Upper lobe of left lung (tissue), 6 donors: ENCODE measurements at regions not wholly inside any gene's neighbourhood (a gene's known extent, or its start where the extent isn't known, plus 50 kb on each side); places are given as distances from the start of the nearest gene placed in this dataset.
"Not testable (repeated sequence)": the region's sequence is repeated elsewhere in the genome, so short reads cannot be mapped to it uniquely, and the experiment has no call there.

ENCODE experiments used
- ATAC-seq, 2 donors: fragments of 200-7000 bp; cut with Tn5 transposase; one replicate each; pipeline ENCODE4 v1.9.1; 2022; ENCODE audit warnings: mild to moderate bottlenecking in 2 of 2, moderate library complexity in 2 of 2; ENCODE audit not compliant: low FRiP score in 2 of 2
- DNase-seq, 2 donors: peaks; one replicate each; pipeline ENCODE4 v3.0.0-alpha.2; 2019 to 2020
- H3K27ac ChIP-seq, 4 donors: fragments of 200-600 bp; sonication (generic); one replicate each; pipeline ENCODE4 v1.5.1; 2016 to 2019
- H3K27me3 ChIP-seq, 4 donors: fragments of 200-600 bp; sonication (generic); one replicate each; pipeline ENCODE4 v1.5.1; 2017 to 2019
- H3K36me3 ChIP-seq, 4 donors: fragments of 200-600 bp; sonication (generic); one replicate each; pipeline ENCODE4 v1.5.1; 2016 to 2019
- H3K4me1 ChIP-seq, 4 donors: fragments of 200-600 bp; sonication (generic); one replicate each; pipeline ENCODE4 v1.5.1; 2018 to 2019
- H3K4me3 ChIP-seq, 4 donors: fragments of 200-600 bp; sonication (generic); one replicate each; pipeline ENCODE4 v1.5.1; 2017 to 2019; ENCODE audit warnings: mild to moderate bottlenecking in 2 of 4, moderate library complexity in 1 of 4
- H3K9me3 ChIP-seq, 4 donors: fragments of 200-600 bp; sonication (generic); one replicate each; pipeline ENCODE4 v1.5.1; 2018 to 2019
- EP300 ChIP-seq, 4 donors: sonication (generic); formaldehyde crosslinking; IDR thresholded peaks; one replicate each; pipeline ENCODE4 v1.5.1; 2017; ENCODE audit warnings: antibody characterized with exemption in 4 of 4, control low read depth in 2 of 4
- POLR2A ChIP-seq, 4 donors: fragments of 450-650 bp; IDR thresholded peaks; one replicate each; pipeline ENCODE4 v1.5.1; 2016 to 2017; ENCODE audit warnings: antibody characterized with exemption in 4 of 4, mild to moderate bottlenecking in 2 of 4
- POLR2AphosphoS5 ChIP-seq, 2 donors: sonication (generic); formaldehyde crosslinking; IDR thresholded peaks; one replicate each; pipeline ENCODE4 v1.5.1; 2017; ENCODE audit warnings: antibody characterized with exemption in 2 of 2
- WGBS, 2 donors: methylation state at CpG; one replicate each; pipeline ENCODE4 v1.1.5; 2017 to 2018; 5-methylcytosine and 5-hydroxymethylcytosine counted together
- TF ChIP-seq, protein P1 (sequence below), 6 experiments: fragments of 450-650 bp in 4 of 6; fragments of 200-600 bp in 2 of 6; sonication (generic) in 2 of 6; IDR thresholded peaks; one replicate each; pipeline ENCODE4 v1.5.1; 2016 to 2019; ENCODE audit warnings: antibody characterized with exemption in 6 of 6
- donor health status: DM: no; HTN: no; CAD: no; lungs with moderate emphysema.
- donor health status: DM: no; HTN: yes; CAD: no; lungs with severe emphysema.

DNA sequence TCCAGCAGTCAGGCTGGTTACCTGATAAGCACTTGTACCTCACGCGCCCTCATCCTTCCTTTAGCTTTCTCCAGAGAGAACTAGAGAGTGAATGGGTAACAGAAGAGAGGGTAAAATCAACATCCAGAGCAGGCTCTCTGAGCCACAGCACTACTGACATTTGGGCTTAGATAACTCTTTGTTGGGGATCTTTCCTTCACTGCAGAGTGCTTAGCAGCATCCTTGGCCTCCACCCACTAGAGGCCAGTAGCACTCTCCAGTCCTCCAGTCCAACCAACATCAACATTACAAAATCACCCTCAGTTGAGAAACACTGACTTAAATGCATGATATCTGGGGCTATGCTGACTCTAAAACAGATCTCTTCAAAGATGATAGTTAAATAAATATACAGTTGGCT, 220.7 kb downstream of the TACR3 start:
- ATAC-seq (no peak), DNase-seq (no peak)
- H3K27ac ChIP-seq, result no peak overlapping the region
- H3K4me3 ChIP-seq, result no peak overlapping the region
- no peak for TF ChIP-seq POLR2A (IDR thresholded peaks at IDR 0.05)
- 95 to 98% methylated on average over 2 of the region's 2 CpGs for WGBS, 2 donors
- no peaks in the 10 kb centered on the region for H3K4me1 ChIP-seq
- H3K9me3 ChIP-seq, result no peaks in the 10 kb centered on the region
- H3K27me3 ChIP-seq, result no peaks in the 10 kb centered on the region
- no peaks in the 10 kb centered on the region for H3K36me3 ChIP-seq

DNA sequence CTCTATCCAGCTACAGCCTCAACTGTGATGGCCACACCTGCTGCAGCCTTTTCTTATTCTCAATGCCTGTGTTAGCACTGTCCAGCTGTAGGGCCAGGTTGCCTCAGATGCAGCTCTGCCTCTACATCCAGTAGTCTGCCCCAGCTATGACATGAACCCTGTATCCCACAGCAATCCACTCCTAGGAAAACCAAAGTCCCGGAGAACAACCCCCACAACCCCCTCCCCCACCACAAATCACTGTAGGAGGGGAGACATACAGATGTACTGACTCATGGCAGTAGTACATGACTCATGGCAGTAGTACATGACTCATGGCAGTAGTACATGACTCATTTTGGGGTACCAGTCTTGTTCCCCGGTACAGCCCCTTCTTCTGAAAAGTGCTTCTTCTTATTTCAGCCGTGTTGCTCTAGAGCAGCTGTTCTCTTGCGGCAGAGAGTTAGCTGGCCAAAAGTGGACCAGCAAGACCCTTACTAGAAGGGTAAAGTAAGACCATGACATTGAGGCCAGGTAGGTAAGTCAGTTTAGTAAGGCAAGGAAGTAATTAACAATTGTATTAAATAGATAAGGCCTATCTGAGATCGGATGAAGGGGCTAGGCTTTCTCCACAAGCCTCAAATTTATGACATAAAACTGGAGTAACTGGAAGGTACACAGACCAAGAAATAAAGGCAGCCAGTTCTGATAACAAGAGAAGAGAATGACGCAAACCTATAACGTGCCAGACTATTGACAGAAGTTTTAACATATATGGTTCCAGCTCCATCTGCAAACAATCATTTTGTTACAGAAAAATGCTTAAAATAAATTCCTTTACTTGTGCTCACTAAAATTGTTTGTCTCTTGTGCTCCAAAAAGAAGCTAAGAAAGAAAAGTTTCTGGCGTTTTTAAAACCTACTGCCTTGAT, 221.4 kb downstream of the TACR3 start:
- H3K4me1 ChIP-seq, result no peaks in the 10 kb centered on the region
- H3K27me3 ChIP-seq, result no peaks in the 10 kb centered on the region
- no peaks in the 10 kb centered on the region for H3K9me3 ChIP-seq
- no peak overlapping the region for H3K4me3 ChIP-seq
- WGBS, 2 donors, result 61 to 69% methylated on average over 8 of the region's 8 CpGs
- ATAC-seq (no peak), DNase-seq (no peak)
- TF ChIP-seq POLR2AphosphoS5 (IDR thresholded peaks at IDR 0.05), result no peak
- H3K36me3 ChIP-seq, result no peaks in the 10 kb centered on the region
- H3K27ac ChIP-seq, result no peak overlapping the region

DNA sequence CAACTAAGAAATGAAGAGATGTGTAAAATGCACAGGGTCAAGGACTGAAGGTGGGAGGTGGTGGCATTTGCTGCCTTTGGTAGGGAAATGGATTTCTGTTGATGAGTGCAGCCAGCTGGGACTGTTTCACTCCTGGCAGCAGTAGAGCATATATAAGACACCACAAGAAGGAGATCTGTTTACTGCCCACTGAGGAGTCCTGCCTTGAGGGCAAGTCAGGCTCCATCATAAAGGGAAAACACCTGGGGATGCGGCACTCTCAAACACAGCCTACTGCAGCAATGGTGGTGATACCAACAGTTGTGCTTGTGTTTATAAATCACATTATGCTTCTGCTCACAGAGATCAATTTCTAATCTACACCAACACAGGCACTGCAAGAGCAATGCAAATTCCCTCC, 222.1 kb downstream of the TACR3 start:
- no peaks in the 10 kb centered on the region for H3K36me3 ChIP-seq
- no peak overlapping the region for H3K4me3 ChIP-seq
- 86 to 100% methylated on average over 1 of the region's 1 CpG for WGBS, 2 donors
- TF ChIP-seq, protein P1, sequence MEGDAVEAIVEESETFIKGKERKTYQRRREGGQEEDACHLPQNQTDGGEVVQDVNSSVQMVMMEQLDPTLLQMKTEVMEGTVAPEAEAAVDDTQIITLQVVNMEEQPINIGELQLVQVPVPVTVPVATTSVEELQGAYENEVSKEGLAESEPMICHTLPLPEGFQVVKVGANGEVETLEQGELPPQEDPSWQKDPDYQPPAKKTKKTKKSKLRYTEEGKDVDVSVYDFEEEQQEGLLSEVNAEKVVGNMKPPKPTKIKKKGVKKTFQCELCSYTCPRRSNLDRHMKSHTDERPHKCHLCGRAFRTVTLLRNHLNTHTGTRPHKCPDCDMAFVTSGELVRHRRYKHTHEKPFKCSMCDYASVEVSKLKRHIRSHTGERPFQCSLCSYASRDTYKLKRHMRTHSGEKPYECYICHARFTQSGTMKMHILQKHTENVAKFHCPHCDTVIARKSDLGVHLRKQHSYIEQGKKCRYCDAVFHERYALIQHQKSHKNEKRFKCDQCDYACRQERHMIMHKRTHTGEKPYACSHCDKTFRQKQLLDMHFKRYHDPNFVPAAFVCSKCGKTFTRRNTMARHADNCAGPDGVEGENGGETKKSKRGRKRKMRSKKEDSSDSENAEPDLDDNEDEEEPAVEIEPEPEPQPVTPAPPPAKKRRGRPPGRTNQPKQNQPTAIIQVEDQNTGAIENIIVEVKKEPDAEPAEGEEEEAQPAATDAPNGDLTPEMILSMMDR (IDR thresholded peaks at IDR 0.05), result no peak
- TF ChIP-seq POLR2AphosphoS5 (IDR thresholded peaks at IDR 0.05), result no peak
- no peak for TF ChIP-seq EP300 (IDR thresholded peaks at IDR 0.05)
- TF ChIP-seq POLR2A (IDR thresholded peaks at IDR 0.05), result no peak
- no peaks in the 10 kb centered on the region for H3K27me3 ChIP-seq
- H3K9me3 ChIP-seq, result no peaks in the 10 kb centered on the region
- H3K27ac ChIP-seq, result no peak overlapping the region
- DNase-seq, result no peak
- ATAC-seq, result no peak
- H3K4me1 ChIP-seq, result no peaks in the 10 kb centered on the region

DNA sequence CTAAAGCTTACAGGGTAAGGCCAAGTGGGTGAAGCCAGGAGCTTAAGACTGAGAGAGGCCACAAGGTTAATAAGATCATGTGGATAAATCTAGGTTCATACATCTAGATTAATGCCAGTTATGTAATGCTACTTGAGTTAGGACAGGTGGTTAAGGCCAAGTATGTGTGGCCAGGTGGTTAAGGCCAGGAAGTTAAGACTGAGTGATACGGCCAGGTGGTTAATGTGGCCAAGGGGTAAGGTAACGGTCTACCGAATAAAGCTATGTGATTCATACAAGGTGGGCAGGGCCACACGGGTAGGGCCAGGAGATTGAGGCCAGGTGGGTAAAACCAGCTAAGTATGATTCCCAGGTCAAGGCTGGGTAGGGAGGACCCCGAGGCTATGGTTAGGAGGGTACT, 223.0 kb downstream of the TACR3 start:
- no peaks in the 10 kb centered on the region for H3K4me1 ChIP-seq
- WGBS, 2 donors, result 89 to 94% methylated on average over 5 of the region's 5 CpGs
- ATAC-seq, result peak in 1 of 2 donors; percentile 8
- no peaks in the 10 kb centered on the region for H3K9me3 ChIP-seq
- no peaks in the 10 kb centered on the region for H3K27me3 ChIP-seq
- no peak for DNase-seq
- H3K4me3 ChIP-seq, result no peak overlapping the region
- no peak overlapping the region for H3K27ac ChIP-seq
- no peak for TF ChIP-seq EP300 (IDR thresholded peaks at IDR 0.05)
- TF ChIP-seq POLR2A (IDR thresholded peaks at IDR 0.05), result no peak
- TF ChIP-seq POLR2AphosphoS5 (IDR thresholded peaks at IDR 0.05), result no peak
- TF ChIP-seq, protein P1 (IDR thresholded peaks at IDR 0.05), result no peak
- no peaks in the 10 kb centered on the region for H3K36me3 ChIP-seq

DNA sequence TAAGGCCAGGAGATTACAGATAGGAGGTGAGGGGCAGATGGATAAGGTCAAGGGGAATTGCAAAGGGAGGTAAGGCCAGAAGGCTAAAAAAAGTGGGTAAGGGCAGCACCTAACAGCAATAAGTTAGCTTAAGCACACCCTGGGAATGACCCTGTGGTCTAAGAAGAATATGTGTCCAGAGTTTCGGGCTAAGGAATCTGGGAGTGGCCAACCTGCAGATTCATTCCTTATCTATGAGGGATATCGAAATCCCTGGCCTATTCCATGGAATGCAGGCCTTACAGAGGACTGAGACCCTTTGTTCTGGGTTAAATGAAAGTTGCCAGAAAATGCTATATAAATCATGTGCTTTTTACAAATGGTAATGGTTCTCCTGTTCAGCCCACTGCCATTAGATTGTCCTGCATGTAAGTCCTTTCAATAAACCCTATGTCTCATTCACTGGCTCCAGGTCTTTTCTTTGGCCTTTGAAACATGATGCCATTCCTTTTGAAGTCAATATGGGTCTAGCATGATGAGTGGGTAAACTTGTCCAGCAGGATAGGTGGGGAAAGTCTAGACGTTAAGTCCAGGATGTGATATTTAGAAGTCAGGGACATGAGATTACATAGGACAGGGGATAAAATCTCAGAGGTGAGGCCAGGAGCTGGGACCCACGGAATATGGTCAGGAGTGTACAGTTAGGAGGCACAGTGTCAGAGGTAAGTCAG, 226.2 kb downstream of the TACR3 start:
- no peak for TF ChIP-seq POLR2A (IDR thresholded peaks at IDR 0.05)
- TF ChIP-seq, protein P1 (IDR thresholded peaks at IDR 0.05), result no peak
- ATAC-seq (no peak), DNase-seq (no peak)
- Histone ChIP-seq H3K4me1 (no peaks in the 10 kb centered on the region), H3K27ac (no peak overlapping the region), H3K27me3 (no peaks in the 10 kb centered on the region), H3K9me3 (no peaks in the 10 kb centered on the region), H3K36me3 (no peaks in the 10 kb centered on the region), H3K4me3 (no peak overlapping the region)
- WGBS, 2 donors, result 78 to 82% methylated on average over 4 of the region's 4 CpGs

DNA sequence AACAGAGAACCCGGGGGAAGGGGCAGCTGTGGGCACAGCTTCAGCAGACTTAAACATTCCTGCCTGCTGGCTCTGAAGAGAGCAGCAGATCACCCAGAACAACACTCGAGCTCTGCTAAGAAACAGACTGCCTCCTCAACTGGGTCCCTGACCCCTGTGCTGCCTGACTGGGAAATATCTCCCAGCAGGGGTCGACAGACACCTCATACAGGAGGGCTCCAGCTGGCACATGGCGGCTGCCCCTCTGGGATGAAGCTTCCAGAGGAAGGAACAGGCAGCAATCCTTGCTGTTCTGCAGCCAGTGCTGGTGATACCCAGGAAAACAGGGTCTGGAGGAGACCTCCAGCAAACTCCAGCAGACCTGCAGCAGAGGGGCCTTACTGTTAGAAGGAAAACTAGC, 234.5 kb downstream of the TACR3 start:
- not testable (repeated sequence) for H3K4me1 ChIP-seq, H3K36me3 ChIP-seq, H3K27ac ChIP-seq, DNase-seq, H3K4me3 ChIP-seq, H3K9me3 ChIP-seq, ATAC-seq, H3K27me3 ChIP-seq
- WGBS, 2 donors, result 80 to 85% methylated on average over 2 to 4 of the region's 4 CpGs
